Stimulated activated naive CD8-positive, alpha-beta T cell treated with anti-CD3 and anti-CD28 coated beads, Interleukin-15, amount 100 ng/mL, for 72 hours (primary cell): ENCODE measurements at regions not wholly inside any gene's neighbourhood (a gene's known extent, or its start where the extent isn't known, plus 50 kb on each side); places are given as distances from the start of the nearest gene placed in this dataset.
"Not testable (repeated sequence)": the region's sequence is repeated elsewhere in the genome, so short reads cannot be mapped to it uniquely, and the experiment has no call there.

Experiments used
- ATAC-seq: fragments of 150-1000 bp; cut with Tn5 transposase; 2 replicates; pipeline ENCODE4 v1.10.0; 2021; ENCODE audit warnings: mild to moderate bottlenecking, moderate library complexity
- DNase-seq, 2 donors: peaks; one replicate each; pipeline ENCODE4 v3.0.0; 2021 to 2022
- H3K27ac Mint-ChIP-seq, 2 donors: one replicate each; pipeline ENCODE4 v1.8.0; 2022; ENCODE audit warnings: mild to moderate bottlenecking in 2 of 2, mixed read lengths in 2 of 2, moderate library complexity in 2 of 2
- H3K27me3 Mint-ChIP-seq: one replicate; pipeline ENCODE4 v1.8.0; 2022; ENCODE audit warnings: mixed read lengths
- H3K4me1 Mint-ChIP-seq: one replicate; pipeline ENCODE4 v1.8.0; 2022; ENCODE audit warnings: mild to moderate bottlenecking, mixed read lengths
- H3K4me3 Mint-ChIP-seq, 2 donors: one replicate each; pipeline ENCODE4 v1.8.0; 2022; ENCODE audit warnings: mild to moderate bottlenecking in 2 of 2, mixed read lengths in 2 of 2, moderate library complexity in 1 of 2
- H3K9me3 Mint-ChIP-seq, 2 donors: one replicate each; pipeline ENCODE4 v1.8.0; 2022; ENCODE audit warnings: mixed read lengths in 2 of 2

GRCh38 chr2:228355897-228356296, 174.4 kb upstream of the SPHKAP start:
- Mint-ChIP-seq H3K4me1 (no peaks in the 10 kb centered on the region), H3K27ac (no peak overlapping the region), H3K4me3 (no peak overlapping the region), H3K9me3 (no peaks in the 10 kb centered on the region), H3K27me3 (no peaks in the 10 kb centered on the region)
- ATAC-seq (no peak), DNase-seq (no peak)

GRCh38 chr2:228352980-228353379, 171.5 kb upstream of the SPHKAP start:
- DNase-seq, H3K27ac Mint-ChIP-seq, H3K9me3 Mint-ChIP-seq, H3K27me3 Mint-ChIP-seq, H3K4me1 Mint-ChIP-seq, ATAC-seq, H3K4me3 Mint-ChIP-seq: not testable (repeated sequence)

DNA sequence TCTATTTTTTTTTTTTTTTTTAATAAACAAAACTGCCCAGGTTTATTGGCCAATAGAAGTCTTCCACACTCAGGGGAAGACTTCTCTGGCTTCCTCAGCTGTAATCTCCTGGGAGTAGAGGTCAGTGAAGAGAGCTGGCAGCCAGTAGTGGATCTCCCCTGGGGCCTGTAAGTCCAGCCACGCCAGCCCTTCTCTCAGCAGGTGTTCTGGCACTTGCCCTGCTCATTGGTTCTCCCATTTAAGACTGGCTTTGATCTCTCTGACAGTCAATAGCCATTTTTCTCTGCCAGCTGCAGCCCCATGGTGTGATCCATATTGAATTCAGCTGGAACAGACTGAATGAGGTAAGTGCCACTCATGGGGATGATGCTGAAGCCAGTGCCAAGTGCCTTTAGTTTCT, 170.6 kb upstream of the SPHKAP start:
- Mint-ChIP-seq H3K9me3 (peaks cover 0 to 7% of the 10 kb centered on the region in 2 donors), H3K27me3 (no peaks in the 10 kb centered on the region), H3K4me3 (no peak overlapping the region), H3K27ac (peak overlapping the region in 1 of 2 donors; percentile 53), H3K4me1 (no peaks in the 10 kb centered on the region)
- no peak for DNase-seq
- ATAC-seq, result no peak

GRCh38 chr2:228348516-228349064, 167.1 kb upstream of the SPHKAP start:
- H3K4me3 Mint-ChIP-seq, result no peak overlapping the region
- no peaks in the 10 kb centered on the region for H3K4me1 Mint-ChIP-seq
- H3K9me3 Mint-ChIP-seq, result peaks cover 0 to 14% of the 10 kb centered on the region in 2 donors
- no peak for DNase-seq
- no peak for ATAC-seq
- H3K27me3 Mint-ChIP-seq, result no peaks in the 10 kb centered on the region
- no peak overlapping the region for H3K27ac Mint-ChIP-seq

- no peaks in the 10 kb centered on the region for H3K4me1 Mint-ChIP-seq
- no peak overlapping the region for H3K4me3 Mint-ChIP-seq
- peaks cover 5 to 22% of the 10 kb centered on the region in 2 donors for H3K9me3 Mint-ChIP-seq
- ATAC-seq (no peak), DNase-seq (no peak)
- H3K27me3 Mint-ChIP-seq, result no peaks in the 10 kb centered on the region
- no peak overlapping the region for H3K27ac Mint-ChIP-seq
Observed at GRCh38 chr2:228344531-228344930, 163.0 kb upstream of the SPHKAP start.

GRCh38 chr2:228339525-228339924, 158.0 kb upstream of the SPHKAP start:
- Mint-ChIP-seq H3K9me3 (peaks cover 5 to 8% of the 10 kb centered on the region in 2 donors), H3K4me3 (no peak overlapping the region), H3K27ac (no peak overlapping the region)

GRCh38 chr2:228334180-228334579, 152.7 kb upstream of the SPHKAP start:
- no peak overlapping the region for H3K4me3 Mint-ChIP-seq
- H3K27me3 Mint-ChIP-seq, result no peaks in the 10 kb centered on the region
- H3K27ac Mint-ChIP-seq, result peak overlapping the region in 1 of 2 donors; percentile 78
- ATAC-seq (no peak), DNase-seq (no peak)
- H3K4me1 Mint-ChIP-seq, result no peaks in the 10 kb centered on the region
- peaks cover 5 to 7% of the 10 kb centered on the region in 2 donors for H3K9me3 Mint-ChIP-seq

More at GRCh38 chr2:228339525-228339924, 158.0 kb upstream of the SPHKAP start:
- Mint-ChIP-seq H3K27me3 (no peaks in the 10 kb centered on the region), H3K4me1 (no peaks in the 10 kb centered on the region)
- no peak for ATAC-seq
- DNase-seq, result no peak

- ATAC-seq (no peak), DNase-seq (no peak)
- Mint-ChIP-seq H3K4me3 (no peak overlapping the region), H3K9me3 (peaks cover 13 to 31% of the 10 kb centered on the region in 2 donors), H3K4me1 (no peaks in the 10 kb centered on the region), H3K27ac (peak overlapping the region in 1 of 2 donors; percentile 82), H3K27me3 (no peaks in the 10 kb centered on the region)
Observed at GRCh38 chr2:228329282-228329681, 147.8 kb upstream of the SPHKAP start.

DNA sequence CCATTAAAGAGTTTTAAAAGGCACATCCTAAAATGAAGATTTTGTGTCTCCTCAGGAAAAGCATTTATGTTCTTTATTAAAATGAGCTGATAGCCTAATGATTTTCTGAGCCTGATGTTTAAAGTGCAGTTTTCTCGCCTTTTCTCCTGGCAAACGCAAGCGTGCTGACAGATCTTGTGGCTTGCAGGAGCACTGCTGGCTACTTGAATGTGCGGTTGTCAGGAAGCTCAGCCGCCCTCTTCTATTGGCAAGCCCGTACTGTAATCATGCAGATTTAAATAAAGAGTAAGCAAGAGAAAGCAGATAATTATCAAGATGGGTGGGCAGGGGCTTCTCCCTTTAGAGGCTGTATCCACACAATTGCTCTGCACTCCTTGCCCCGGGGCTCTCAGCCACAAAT, 139.5 kb upstream of the SPHKAP start:
- H3K4me3 Mint-ChIP-seq, result no peak overlapping the region
- DNase-seq, result no peak
- peaks cover 0 to 5% of the 10 kb centered on the region in 2 donors for H3K9me3 Mint-ChIP-seq
- H3K27ac Mint-ChIP-seq, result no peak overlapping the region
- no peaks in the 10 kb centered on the region for H3K27me3 Mint-ChIP-seq
- ATAC-seq, result no peak
- H3K4me1 Mint-ChIP-seq, result no peaks in the 10 kb centered on the region

GRCh38 chr2:228318218-228318617, 136.7 kb upstream of the SPHKAP start:
- H3K27ac Mint-ChIP-seq, result no peak overlapping the region
- no peak for DNase-seq
- no peak overlapping the region for H3K4me3 Mint-ChIP-seq
- H3K9me3 Mint-ChIP-seq, result peaks cover 6% of the 10 kb centered on the region in 2 donors
- H3K4me1 Mint-ChIP-seq, result no peaks in the 10 kb centered on the region
- no peak for ATAC-seq
- no peaks in the 10 kb centered on the region for H3K27me3 Mint-ChIP-seq

- Mint-ChIP-seq H3K4me1 (no peaks in the 10 kb centered on the region), H3K9me3 (peaks cover 6 to 12% of the 10 kb centered on the region in 2 donors), H3K4me3 (no peak overlapping the region), H3K27ac (no peak overlapping the region), H3K27me3 (no peaks in the 10 kb centered on the region)
- ATAC-seq, result no peak
- DNase-seq, result no peak
Observed at GRCh38 chr2:228312172-228312571, 130.7 kb upstream of the SPHKAP start.

DNA sequence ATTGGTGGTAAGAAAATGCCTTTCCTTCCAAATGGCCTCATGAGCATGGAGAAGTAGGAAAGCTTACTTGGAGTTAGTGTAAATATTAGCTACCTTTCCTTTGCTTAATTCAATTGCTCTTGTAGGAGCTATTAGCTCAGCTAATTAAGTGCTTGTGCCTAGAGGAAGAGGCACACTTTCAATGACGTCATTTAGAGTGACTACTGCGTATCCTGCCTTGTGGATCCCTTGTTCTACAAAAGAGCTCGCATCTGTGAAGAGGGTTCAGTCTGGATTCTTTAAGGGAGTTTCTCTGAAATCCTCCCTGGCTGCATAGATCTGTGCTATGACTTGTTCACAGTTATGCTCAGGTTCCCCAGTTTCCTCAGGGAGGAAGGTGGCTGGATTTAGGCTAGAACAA, 122.5 kb upstream of the SPHKAP start:
- Mint-ChIP-seq H3K9me3 (peaks cover 7 to 17% of the 10 kb centered on the region in 2 donors), H3K27me3 (no peaks in the 10 kb centered on the region), H3K4me1 (no peaks in the 10 kb centered on the region), H3K27ac (no peak overlapping the region), H3K4me3 (no peak overlapping the region)
- DNase-seq (no peak), ATAC-seq (no peak)

GRCh38 chr2:228283491-228284171, 102.1 kb upstream of the SPHKAP start:
- Mint-ChIP-seq H3K4me1 (no peaks in the 10 kb centered on the region), H3K27ac (no peak overlapping the region), H3K4me3 (no peak overlapping the region), H3K27me3 (no peaks in the 10 kb centered on the region), H3K9me3 (peaks cover 0 to 1% of the 10 kb centered on the region in 2 donors)
- ATAC-seq, result no peak
- DNase-seq, result no peak

DNA sequence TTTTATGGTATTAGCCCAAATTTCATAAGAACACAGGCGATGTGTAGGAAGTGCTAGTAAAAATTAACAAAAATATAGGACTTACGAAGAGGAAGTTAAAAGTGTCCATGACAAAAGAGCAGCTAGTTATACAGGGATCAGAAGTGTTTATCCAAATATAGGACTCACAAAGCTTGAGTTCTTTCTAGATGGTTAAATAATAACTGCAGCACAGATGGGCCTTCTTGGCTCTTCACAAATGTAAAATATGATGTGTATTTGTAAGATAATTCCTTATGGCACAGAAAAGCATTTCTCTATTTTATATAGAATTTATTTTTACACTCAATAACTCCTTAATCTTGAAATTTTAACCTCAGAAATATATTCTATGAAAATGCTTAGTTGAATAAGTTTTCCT, 100.9 kb upstream of the SPHKAP start:
- H3K27me3 Mint-ChIP-seq, result no peaks in the 10 kb centered on the region
- no peak overlapping the region for H3K27ac Mint-ChIP-seq
- ATAC-seq (no peak), DNase-seq (no peak)
- no peak overlapping the region for H3K4me3 Mint-ChIP-seq
- H3K9me3 Mint-ChIP-seq, result no peaks in the 10 kb centered on the region
- H3K4me1 Mint-ChIP-seq, result no peaks in the 10 kb centered on the region

- DNase-seq (no peak), ATAC-seq (no peak)
- Mint-ChIP-seq H3K4me1 (no peaks in the 10 kb centered on the region), H3K9me3 (peaks cover 0 to 7% of the 10 kb centered on the region in 2 donors), H3K4me3 (no peak overlapping the region), H3K27ac (no peak overlapping the region), H3K27me3 (no peaks in the 10 kb centered on the region)
Observed at GRCh38 chr2:228273159-228273558, 91.7 kb upstream of the SPHKAP start.

DNA sequence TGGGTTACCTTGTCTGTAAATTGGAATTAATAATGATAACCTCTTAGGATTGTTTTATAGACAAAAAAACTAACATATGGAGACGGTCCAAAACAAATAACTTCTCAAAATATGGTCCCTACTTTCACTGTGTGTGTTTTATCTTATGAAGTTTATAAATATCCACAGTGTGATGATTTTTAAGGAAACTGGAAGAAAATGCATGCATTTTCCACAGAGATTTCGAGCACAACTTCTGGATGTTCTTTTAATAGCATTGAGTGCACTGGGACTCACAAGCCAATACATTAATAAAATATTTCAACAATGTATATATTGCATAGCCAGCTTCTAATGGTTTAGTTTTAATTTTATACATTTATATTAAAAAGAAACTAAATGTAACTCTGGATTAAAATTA, 87.9 kb upstream of the SPHKAP start:
- Mint-ChIP-seq H3K27ac (no peak overlapping the region), H3K9me3 (peaks cover 7 to 8% of the 10 kb centered on the region in 2 donors)

GRCh38 chr2:228268756-228269155, 87.3 kb upstream of the SPHKAP start:
- no peaks in the 10 kb centered on the region for H3K4me1 Mint-ChIP-seq
- H3K9me3 Mint-ChIP-seq, result peaks cover 7 to 8% of the 10 kb centered on the region in 2 donors
- H3K4me3 Mint-ChIP-seq, result no peak overlapping the region
- no peaks in the 10 kb centered on the region for H3K27me3 Mint-ChIP-seq
- DNase-seq, result no peak
- H3K27ac Mint-ChIP-seq, result no peak overlapping the region
- no peak for ATAC-seq

More for the DNA sequence above, 87.9 kb upstream of the SPHKAP start:
- H3K4me1 Mint-ChIP-seq, result no peaks in the 10 kb centered on the region
- no peak for ATAC-seq
- DNase-seq, result no peak
- H3K4me3 Mint-ChIP-seq, result no peak overlapping the region
- H3K27me3 Mint-ChIP-seq, result no peaks in the 10 kb centered on the region
